Stimulated activated CD4-positive, alpha-beta T cell treated with anti-CD3 and anti-CD28 coated beads, TNF-alpha, amount 100 ng/mL, for 4 hours (primary cell): ENCODE measurements at regions not wholly inside any gene's neighbourhood (a gene's known extent, or its start where the extent isn't known, plus 50 kb on each side); places are given as distances from the start of the nearest gene placed in this dataset.

Source experiments
- DNase-seq, 3 experiments: peaks; one replicate each; pipeline ENCODE4 v3.0.0-alpha.2; 2020; ENCODE audit warnings: low read depth in 3 of 3

DNA sequence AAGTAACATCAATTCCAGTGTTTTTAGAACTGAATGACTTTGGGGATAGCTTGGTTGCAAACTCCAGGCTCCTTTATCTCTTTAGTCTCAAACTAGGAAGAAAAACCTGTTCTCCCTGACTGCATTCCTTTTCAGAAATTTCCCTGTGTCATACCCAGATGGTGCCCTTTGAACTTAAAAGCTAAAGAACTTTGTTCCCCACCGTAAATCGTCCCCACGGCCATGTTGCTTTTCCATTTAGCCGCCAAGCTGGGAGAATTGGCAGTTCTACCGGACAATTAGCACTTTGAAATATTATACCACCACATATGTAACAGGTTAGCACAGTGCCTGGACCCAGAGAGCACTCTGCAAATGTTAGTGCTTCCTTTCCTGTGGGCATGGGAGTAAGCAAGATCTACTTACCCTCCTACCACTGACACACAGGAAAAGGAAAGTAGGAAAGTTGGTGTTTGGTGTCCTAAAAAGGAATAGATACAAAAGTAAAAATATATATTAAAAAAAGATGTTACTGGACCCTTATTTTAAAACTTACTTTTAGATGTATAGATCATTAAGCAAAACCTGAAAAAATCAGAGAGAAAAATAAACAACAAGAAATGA lies 191.9 kb upstream of the MIR17HG start:
- DNase-seq, result no peak

DNA sequence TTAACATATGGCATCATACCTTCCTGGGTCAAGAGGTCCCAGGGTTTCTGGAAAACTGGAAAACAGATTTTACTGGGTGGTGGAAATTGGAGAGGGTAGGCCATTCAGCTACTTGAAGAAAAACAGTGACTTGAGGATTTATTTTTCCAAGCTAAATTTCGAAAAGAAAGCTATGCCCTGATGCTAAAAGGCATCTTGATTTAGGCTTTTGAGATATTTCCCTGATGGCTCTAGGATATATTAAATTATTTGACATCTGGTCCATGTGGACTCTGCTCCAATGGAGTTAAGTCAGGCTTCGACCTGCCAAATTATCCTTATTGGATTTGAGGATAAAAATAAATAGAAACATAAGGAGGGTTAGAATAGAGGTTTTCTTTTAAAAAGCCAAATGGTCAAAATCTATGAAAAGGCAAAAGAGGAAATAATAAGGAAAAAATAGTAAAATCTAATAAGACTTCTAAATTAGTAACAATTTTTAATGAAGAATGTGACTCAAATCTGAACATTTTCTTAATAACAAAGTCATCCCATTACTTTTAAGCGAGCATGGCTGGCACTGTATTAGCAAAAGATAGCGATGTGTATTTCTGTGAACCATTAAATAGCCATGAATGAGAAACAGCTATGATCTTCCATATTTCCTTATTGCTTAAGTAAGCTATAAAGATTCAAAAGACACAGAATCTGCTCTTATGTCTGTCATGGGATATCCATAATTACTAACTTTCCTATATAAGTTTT lies 190.0 kb upstream of the MIR17HG start:
- no peak for DNase-seq

DNA sequence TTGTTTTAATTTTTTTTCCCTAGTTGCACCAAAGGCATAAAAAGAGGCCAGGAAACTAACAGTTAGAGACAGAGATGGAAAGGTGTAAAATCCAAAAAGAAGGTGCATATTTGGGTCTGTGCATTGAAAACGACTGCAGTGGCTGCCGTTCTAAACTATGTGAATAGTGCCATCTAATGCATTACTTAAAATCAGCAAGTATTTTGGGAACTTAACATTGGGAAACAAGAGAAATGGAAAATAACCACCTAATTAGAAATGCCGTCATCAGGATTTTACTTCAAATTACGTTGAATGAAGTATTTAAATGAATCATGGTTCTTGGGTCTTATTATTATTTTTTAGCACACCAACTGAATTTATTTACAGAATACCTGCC lies 189.5 kb upstream of the MIR17HG start:
- DNase-seq, result no peak

GRCh38 chr13:91162180-91162579 lies 185.3 kb upstream of the MIR17HG start:
- no peak for DNase-seq

DNA sequence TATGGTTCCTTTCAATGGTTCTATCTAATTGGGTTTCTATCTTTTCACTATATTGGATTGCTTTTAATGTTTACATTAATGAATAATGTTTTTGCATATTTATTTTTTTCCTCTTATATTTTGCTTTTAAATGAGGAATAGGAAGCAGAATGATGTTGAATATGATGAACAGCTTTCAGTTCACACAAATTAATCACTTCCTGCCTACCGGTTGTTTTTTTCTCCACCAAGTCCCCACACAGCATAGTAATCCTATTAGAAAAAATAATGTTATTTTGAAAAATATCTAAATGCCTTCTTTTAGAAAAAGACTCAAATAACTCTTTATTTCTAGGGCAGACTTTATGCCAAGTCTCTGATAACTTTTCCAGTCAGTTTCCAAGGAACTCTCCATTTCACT lies 184.9 kb upstream of the MIR17HG start:
- no peak for DNase-seq

- no peak for DNase-seq
Observed at GRCh38 chr13:91165758-91166157, 181.7 kb upstream of the MIR17HG start.

DNA sequence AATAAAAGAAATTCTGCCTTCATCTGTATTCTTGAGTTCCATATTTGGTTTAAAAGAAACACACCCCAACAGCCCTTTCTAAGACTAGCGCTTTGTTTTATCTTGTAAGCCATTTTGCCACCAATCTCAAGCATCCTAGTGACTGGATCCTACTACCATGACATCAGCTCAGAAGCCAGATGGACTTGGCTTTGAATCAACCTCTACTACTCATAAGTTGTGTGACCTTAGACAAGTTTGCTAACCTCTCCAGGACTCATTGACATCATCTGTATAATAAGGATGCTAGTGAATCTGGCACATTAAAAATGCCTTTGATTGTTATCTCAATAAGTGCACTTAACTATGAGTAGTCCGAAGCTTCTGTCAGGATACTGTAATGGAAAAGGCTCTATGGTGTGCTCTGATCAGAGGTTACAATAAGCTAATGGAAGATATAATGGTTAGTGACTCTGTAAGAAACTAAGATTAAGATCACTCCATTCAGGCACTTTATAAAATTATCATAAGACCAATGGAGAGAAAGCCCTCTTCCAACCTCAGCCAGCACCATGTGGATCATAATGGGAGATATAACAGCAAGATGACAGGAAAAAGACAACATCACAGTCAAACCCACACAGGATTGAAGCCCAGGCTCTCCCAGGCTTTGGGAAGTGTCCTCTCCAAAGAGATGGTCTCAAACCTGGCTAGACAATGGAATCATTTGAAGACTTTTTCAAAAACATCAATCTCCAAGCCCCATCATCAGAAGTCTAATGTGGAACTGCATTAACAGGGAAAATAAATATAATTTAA lies 180.6 kb upstream of the MIR17HG start:
- no peak for DNase-seq

DNA sequence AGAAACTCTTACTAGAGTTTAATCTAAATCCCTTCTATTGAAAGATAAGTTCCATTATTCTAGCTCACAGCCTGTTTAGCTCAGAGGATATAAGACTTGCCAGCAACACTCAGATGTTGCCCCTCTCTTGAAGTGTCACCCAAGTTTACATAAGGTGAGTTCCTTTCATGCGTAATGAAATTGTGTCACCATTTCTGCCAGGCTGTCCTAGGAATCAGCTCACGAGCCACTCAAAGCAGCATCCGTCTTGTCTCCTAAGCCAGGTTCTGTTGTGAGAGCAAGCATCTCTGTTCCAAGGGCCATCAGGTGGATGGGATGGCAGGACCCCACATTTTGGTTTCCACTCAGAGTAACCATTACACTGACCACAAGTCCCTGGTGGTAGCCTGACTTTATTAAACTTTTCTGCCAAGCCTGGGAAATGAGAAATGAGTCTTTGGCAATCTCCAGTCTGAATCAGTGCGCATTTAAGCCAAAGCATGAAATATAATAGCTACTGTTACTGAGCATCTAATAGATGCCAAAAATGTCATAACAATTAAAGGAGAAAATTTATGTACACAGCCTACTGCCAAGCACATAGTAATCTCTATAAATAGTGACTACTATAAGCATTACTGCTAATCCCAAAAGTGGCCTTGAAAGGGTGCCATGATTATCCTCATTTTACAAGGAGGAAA lies 179.6 kb upstream of the MIR17HG start:
- DNase-seq, result no peak

- no peak for DNase-seq
Observed at GRCh38 chr13:91168386-91168711, 179.1 kb upstream of the MIR17HG start.

- no peak for DNase-seq
Observed at GRCh38 chr13:91169321-91170050, 178.0 kb upstream of the MIR17HG start.

DNA sequence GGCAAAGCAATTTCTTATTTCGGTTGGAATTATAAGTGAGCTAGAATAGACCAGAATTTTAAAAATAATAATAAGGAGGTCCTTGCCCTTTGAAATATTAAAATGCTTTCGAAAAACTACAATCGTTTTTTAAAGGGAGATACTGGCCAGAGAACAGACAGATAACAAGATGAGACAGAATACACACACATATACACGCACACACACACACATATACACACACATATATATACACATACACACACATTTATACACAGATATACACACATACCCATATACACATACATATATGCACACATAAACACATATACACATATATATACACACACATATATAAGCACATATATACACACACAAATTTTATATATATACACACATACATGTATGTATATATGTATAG lies 175.3 kb upstream of the MIR17HG start:
- DNase-seq, result no peak

- DNase-seq, result no peak
Observed at GRCh38 chr13:91174886-91175501, 172.5 kb upstream of the MIR17HG start.

DNA sequence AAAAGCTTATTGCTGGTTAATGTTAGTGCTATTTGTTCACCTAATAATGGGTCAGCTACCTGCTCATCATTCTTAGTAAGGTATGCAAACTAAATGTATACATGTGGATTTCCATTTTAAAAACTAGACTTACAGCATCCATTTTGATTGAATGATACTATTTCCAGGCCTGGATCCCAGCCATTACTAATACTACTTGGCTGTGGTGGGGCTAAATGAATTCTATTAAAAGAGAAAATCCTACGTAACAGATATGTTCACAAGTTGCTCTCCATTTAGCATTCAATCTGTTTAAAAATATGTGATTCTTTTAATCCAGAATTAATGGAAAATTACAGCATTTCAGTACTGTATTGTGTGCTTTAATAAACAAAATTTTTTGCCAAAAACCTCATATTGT lies 169.4 kb upstream of the MIR17HG start:
- DNase-seq, result no peak

DNA sequence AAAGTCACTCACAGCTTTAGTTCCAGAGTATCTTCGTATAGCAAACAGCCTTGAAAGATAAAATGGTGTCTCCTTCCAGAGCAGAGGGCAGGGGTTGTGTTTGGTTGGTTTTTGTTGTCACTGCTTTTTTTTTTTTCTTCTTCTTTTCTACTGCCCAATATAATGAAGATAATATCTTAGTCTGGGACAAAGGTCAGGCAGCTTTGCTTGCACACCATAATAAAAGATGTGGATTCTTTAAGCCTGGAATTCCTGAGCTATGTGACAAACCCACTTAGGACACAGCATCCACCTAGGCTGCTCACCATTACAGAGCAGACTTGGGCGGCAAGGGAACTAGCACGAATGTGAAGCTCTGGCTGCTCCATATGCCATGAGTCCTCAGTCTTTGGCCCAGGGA lies 165.6 kb upstream of the MIR17HG start:
- no peak for DNase-seq

DNA sequence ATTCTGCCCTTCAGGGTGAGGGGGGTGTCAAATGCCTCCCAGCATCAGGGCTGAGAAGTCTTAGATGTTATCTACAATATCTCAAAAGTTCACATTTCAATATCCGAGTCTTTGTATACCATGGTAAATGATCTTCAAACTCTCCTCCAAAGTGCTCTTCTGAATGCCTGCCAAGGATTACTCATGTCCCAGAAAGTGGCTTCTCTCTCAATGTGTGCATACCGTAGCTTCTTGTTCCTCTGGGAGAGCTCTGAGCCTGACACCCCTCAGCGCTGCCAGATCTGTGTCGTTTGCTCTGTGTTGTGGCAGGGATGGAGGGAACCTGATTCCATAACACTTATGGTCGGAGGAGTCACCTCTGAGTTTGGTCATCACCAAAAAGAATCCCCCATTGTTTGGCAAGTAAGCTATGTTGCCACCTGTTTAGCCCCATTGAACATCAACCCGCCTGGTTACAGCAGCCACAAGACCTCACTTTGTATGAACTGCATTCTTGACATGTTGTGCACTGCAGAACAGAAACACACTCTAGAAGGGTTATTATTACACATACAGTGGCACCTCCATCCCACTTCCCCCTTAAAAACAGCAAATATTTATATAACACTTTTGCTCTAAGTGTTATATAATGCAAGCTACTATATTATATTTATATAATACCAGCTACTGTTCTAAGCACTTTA lies 163.1 kb upstream of the MIR17HG start:
- DNase-seq, result no peak

- DNase-seq, result no peak
Observed at GRCh38 chr13:91185294-91185863, 162.1 kb upstream of the MIR17HG start.

DNA sequence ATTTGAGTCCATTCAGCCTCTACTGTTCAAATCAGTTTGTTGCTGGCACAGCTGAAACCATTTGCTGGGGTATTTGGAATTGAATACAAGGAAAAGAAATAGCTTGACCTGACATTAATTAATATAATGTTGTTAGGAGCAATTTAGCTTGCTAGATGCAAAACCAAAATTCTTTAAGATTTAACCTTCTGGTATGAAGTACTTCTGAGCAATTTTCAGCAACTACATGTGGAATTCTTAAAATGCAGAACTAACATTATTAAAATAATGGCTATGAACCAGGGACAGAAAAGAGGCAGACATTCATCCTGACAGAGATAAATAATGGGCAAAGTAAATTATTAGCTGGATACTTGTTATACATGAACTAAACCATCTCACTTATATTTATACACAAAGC lies 160.0 kb upstream of the MIR17HG start:
- DNase-seq, result no peak

DNA sequence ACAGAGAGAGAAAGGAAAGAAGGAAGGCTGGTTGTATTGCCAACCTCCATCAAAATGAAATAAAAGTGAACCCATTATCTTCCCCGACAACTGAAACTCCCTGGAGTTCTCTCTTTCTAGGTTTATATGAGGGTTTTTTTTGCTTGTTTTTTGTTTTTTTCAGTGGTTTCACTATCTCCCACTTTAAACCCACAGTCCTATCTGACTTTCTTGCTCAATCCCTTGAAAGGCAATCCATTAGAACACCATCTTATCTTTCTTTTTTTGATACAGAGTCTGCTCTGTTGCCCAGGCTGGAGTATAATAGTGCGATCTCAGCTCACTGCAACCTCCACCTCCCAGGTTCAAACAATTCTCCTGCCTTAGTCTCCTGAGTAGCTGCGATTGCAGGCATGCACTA lies 158.0 kb upstream of the MIR17HG start:
- DNase-seq, result no peak

DNA sequence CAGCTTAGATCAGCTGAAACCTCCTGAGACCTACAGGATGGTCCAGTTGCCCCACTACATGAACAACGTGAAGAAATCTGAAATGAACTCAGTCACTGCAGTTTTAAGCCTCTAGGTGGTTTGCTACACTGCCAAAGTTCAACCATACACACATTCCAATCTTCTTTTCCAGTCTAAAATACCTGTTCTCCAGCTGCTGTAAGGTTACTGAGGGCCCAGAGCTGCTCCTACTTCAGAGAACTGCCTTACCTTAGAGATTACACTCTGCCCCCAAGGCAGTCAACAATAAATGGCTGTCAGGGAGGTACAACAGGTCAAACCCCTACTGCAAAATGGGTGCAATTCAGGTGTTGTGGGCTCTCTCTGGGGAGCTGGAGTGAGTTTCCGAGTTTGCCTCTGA lies 154.1 kb upstream of the MIR17HG start:
- no peak for DNase-seq

DNA sequence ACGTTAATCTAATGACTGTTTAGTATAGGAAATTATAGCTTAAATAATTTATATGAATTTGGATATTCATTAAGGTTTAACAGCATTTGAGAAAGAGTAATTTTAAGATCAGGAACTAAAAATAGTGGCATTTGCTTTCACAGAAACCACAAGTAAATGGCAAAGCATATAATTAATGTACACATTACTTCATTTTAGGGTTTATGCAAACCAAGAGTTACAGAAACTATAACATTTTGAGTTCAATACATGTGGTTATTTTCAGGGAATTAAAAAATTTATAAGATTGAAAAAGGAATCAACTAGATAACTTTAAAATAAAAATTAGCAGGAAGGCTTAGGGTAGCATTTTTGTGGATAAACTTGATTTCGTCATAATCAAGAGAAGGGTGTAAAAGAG lies 151.7 kb upstream of the MIR17HG start:
- DNase-seq, result no peak

- DNase-seq, result no peak
Observed at GRCh38 chr13:91196958-91197357, 150.5 kb upstream of the MIR17HG start.
